T-helper 9 cell (primary cell): ENCODE measurements at regions not wholly inside any gene's neighbourhood (a gene's known extent, or its start where the extent isn't known, plus 50 kb on each side); places are given as distances from the start of the nearest gene placed in this dataset.
"Not testable (repeated sequence)": the region's sequence is repeated elsewhere in the genome, so short reads cannot be mapped to it uniquely, and the experiment has no call there.

Experiments
- DNase-seq: peaks from one replicate; pipeline ENCODE4 v3.0.0-alpha.2; 2020

GRCh38 chr3:102688556-102688930 is 253.7 kb downstream of the ZPLD1 start:
- no peak for DNase-seq

GRCh38 chr3:102691507-102691906 is 256.7 kb downstream of the ZPLD1 start:
- DNase-seq = no peak

GRCh38 chr3:102699104-102699818 is 264.4 kb downstream of the ZPLD1 start:
- no peak for DNase-seq

GRCh38 chr3:102699819-102700140 is 265.0 kb downstream of the ZPLD1 start:
- DNase-seq = no peak

- no peak for DNase-seq
Measured at GRCh38 chr3:102712896-102713295, 278.1 kb downstream of the ZPLD1 start.

- DNase-seq = no peak
Measured at GRCh38 chr3:102714567-102714966, 279.8 kb downstream of the ZPLD1 start.

GRCh38 chr3:102715030-102715697 is 280.3 kb downstream of the ZPLD1 start:
- no peak for DNase-seq

- DNase-seq = no peak
Measured at GRCh38 chr3:102718651-102719050, 283.8 kb downstream of the ZPLD1 start.

GRCh38 chr3:102722317-102722716 is 287.5 kb downstream of the ZPLD1 start:
- DNase-seq = no peak

GRCh38 chr3:102727340-102727739 is 292.5 kb downstream of the ZPLD1 start:
- no peak for DNase-seq

GRCh38 chr3:102732581-102732980 is 297.8 kb downstream of the ZPLD1 start:
- not testable (repeated sequence) for DNase-seq

GRCh38 chr3:102733791-102734563 is 299.2 kb downstream of the ZPLD1 start:
- no peak for DNase-seq

- no peak for DNase-seq
Measured at GRCh38 chr3:102735311-102735710, 300.5 kb downstream of the ZPLD1 start.

- no peak for DNase-seq
Measured at GRCh38 chr3:102736288-102736974, 301.6 kb downstream of the ZPLD1 start.

GRCh38 chr3:102736975-102737304 is 302.1 kb downstream of the ZPLD1 start:
- no peak for DNase-seq

- DNase-seq = no peak
Measured at GRCh38 chr3:102737353-102737752, 302.5 kb downstream of the ZPLD1 start.

- no peak for DNase-seq
Measured at GRCh38 chr3:102741105-102741504, 306.3 kb downstream of the ZPLD1 start.

- no peak for DNase-seq
Measured at GRCh38 chr3:102741694-102742093, 306.9 kb downstream of the ZPLD1 start.

GRCh38 chr3:102745881-102746280 is 311.1 kb downstream of the ZPLD1 start:
- DNase-seq = no peak

GRCh38 chr3:102747611-102748010 is 312.8 kb downstream of the ZPLD1 start:
- DNase-seq = no peak

- DNase-seq = no peak
Measured at GRCh38 chr3:102748646-102749045, 313.8 kb downstream of the ZPLD1 start.

GRCh38 chr3:102750322-102750721 is 315.5 kb downstream of the ZPLD1 start:
- DNase-seq = no peak

- DNase-seq = no peak
Measured at GRCh38 chr3:102753901-102754300, 319.1 kb downstream of the ZPLD1 start.

GRCh38 chr3:102756706-102757105 is 321.9 kb downstream of the ZPLD1 start:
- DNase-seq = no peak
